GM20431 (cell line): ENCODE measurements at regions not wholly inside any gene's neighbourhood (a gene's known extent, or its start where the extent isn't known, plus 50 kb on each side); places are given as distances from the start of the nearest gene placed in this dataset.
"Not testable (repeated sequence)": the region's sequence is repeated elsewhere in the genome, so short reads cannot be mapped to it uniquely, and the experiment has no call there.

Experiments used
- in situ Hi-C: fragments of 300-500 bp; cut with MseI, MboI; formaldehyde crosslinking; loops from one replicate; pipeline ENCODE4 v1.15.0; 2020; ENCODE audit warnings: low sequenced_read_pairs; ENCODE audit not compliant: unreplicated experiment

- in situ Hi-C loops = no loop called here
These were observed 348.4 kb downstream of the BCL11B start for GRCh38 chr14:98923596-98923995.

GRCh38 chr14:98924046-98924445 is 348.0 kb downstream of the BCL11B start:
- in situ Hi-C loops = no loop called here

- in situ Hi-C loops = no loop called here
These were observed 346.5 kb downstream of the BCL11B start for GRCh38 chr14:98925354-98926040.

- in situ Hi-C loops = no loop called here
These were observed 345.9 kb downstream of the BCL11B start for GRCh38 chr14:98926146-98926545.

- in situ Hi-C loops = no loop called here
These were observed 345.2 kb downstream of the BCL11B start for GRCh38 chr14:98926801-98927200.

DNA sequence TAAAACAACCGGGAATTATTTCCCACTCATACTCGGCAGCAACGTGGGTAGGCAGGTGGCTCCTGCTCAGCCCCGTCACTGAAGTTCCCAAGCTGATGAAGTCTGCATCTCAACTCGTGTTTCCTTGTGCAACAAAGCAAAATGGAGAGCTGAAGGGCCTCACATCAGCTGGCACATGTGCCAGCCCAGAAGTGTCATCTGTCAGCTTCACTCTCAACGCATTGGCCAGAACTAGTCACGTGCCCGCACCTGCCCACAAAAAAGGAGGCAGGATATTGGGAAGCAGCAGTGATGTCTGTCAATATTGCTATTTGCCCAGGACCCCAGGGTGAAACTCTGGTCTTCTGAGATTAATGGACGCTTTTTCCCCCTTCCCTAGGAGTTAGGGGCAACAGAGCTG is 344.0 kb downstream of the BCL11B start:
- in situ Hi-C loops = no loop called here

- in situ Hi-C loops = no loop called here
These were observed 343.6 kb downstream of the BCL11B start for GRCh38 chr14:98928418-98928817.

DNA sequence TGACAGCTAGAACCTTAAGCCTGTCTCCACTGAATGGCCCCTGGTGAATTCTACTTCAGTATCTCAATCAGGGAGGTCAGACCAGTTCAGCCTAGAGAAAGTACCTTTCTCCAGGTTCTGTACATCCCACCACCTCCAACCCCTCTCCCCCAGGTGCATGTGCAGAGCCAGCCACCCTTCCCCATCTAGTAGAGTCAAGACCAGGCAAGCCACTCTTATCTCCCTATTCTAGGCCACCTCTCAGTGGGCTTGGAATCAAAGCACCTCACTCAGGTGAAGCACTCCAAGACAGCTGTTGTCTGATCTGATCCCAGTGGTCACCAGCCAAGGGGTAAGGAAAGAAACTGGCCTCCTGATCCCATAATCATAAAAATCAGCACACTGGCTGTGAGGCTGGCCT is 340.9 kb downstream of the BCL11B start:
- in situ Hi-C loops = no loop called here

DNA sequence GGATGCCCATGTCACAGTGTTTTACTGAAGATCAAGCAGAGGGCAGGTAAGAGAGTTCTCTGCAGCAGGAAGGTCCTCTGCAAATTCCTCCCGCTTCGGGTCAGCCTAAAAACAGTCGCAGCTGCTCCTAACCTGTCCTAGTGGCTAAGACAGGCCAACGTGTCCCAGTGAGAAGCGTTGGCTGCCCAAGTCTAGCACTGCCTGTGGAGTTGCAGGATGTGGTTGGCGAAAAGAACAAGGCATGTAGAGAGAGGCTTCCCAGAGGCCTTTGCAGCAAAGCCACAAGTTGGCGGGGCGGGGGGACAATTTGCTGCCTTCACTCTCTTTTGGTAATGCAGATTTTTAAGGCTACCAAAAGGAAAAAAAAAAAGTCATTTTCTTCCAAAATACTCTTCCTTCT is 340.1 kb downstream of the BCL11B start:
- in situ Hi-C loops = no loop called here

GRCh38 chr14:98932431-98933325 is 339.3 kb downstream of the BCL11B start:
- in situ Hi-C loops = no loop called here

DNA sequence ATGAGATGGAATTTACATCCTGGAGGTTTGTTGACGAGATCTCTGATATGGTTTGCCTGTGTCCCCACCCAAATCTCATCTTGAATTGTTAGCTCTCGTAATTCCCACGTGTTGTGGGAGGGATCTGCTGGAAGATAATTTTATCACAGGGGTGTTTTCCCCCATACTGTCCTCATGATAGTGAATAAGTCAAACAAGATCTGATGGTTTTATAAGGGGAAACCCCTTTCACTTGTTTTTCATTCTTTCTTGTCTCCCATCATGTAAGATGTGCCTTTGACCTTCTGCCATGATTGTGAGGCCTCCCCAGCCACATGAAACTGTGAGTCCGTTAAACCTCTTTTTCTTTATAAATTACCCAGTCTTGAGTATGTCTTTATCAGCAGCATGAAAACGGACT is 337.4 kb downstream of the BCL11B start:
- in situ Hi-C loops = not testable (repeated sequence)

- in situ Hi-C loops = no loop called here
These were observed 336.1 kb downstream of the BCL11B start for GRCh38 chr14:98935921-98936320.

DNA sequence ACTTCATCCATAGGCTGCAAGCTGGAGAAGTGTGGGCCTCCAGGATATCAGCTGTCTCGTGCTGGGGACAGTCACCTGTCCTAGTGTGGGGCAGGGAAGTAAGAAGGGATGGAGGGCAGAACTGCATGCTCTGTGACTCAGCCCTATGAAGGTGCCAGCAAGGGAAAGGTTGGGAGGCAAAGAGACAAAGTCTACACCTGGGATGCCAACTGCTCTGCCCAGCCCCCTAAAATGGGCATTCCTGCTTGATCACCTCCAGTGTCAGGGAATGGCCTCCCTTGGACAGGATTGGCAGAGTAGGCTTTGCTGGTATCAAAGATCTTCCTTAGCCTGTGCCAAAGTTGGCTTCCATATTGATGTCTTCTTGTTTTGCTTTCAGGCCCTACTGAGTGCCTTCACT is 335.0 kb downstream of the BCL11B start:
- in situ Hi-C loops = no loop called here

DNA sequence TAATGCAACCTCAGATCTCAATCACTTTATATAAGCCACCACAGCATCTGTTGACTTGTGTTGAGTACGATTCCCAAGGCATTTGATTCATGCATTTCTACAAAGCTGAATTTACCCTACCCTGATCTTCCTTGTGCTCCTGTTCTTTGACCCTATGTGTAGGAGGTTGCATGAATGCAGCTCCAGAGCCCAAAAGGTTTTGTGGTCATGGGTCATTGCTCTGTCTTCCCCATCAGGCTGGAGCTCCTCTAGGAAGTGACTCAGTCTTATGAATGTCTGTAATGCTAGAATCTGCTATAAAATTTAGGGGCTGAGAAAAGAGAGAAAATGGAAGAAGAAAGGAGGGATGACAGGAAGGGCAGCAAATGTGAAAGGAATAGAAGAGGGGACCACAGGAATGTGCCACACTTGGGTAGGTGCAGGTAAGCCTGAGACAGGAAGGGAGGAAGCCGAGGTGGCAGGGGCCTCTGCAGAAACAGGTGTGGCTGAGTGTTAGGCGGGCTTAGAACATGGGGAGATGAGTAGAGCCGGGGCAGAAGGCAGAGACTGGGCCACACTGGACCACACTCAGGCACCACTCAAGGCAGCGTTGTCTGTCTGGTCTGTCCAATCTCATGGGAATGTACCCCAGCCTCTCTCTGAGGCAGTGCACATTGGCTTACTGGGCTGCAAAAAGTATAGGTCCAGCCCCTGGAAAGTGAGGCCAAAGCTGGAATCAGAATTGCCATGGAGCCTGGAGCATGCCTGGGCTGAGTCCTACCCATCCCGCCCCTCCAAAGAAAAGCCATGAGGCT is 334.1 kb downstream of the BCL11B start:
- in situ Hi-C loops = no loop called here

DNA sequence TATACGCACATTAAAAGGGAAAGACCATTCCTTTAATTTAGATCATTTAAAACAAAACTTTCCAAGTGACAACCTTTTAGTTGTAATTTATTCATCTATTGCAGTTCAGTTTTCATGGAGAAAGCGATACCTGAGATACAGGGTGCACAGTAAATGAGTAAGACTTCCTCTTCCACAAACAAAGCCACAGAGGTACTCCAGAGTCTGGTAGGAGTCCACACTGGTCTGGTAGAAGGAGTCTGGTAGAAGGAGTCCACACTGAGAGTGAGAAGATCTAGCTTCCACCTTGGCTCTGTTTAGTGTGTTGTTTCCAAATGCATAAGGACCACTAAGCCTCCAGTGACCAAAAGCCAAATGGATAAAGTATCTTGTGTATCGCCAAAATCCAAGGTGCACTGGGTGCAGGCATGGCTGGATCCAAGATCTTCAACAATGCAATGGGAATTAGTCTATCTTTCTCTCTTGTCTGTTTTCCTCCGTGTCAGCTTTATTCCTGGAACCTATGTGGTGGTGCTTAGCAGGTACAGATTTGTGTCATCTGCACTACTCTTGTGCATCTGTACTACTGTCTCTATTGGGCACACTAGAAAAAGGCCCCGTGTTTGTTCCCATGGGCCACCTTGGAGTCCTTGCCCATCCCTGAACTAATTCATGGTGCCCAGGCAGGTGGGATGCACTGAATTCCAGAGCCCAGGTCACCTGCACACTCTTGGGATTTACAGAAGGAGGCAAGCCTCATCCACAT is 331.1 kb downstream of the BCL11B start:
- in situ Hi-C loops = no loop called here

GRCh38 chr14:98941481-98941880 is 330.5 kb downstream of the BCL11B start:
- in situ Hi-C loops = no loop called here

DNA sequence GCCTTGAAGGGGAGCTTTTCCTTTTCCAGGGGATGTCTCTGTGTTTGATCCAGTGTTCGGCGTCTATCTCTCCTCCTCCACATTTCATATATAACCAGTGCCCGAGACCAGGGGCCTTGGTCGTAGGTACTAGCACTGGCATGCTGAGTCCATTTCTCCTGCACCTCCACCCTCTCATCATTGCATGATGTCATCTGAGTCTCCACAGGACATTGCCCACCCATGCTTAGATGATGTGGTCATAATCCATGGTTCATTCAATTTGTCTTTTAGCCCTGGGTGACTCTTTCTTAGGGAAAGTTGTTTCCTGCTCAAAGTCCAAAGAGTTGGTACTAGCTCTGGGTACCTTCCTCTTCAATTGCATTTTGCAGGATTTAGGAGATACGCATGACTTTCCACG is 328.1 kb downstream of the BCL11B start:
- in situ Hi-C loops = no loop called here

GRCh38 chr14:98944989-98945388 is 327.0 kb downstream of the BCL11B start:
- in situ Hi-C loops = no loop called here

- in situ Hi-C loops = no loop called here
These were observed 326.1 kb downstream of the BCL11B start for GRCh38 chr14:98945611-98946570.
